Left ventricle myocardium inferior (tissue), 1 donor: ENCODE measurements at regions not wholly inside any gene's neighbourhood (a gene's known extent, or its start where the extent isn't known, plus 50 kb on each side); places are given as distances from the start of the nearest gene placed in this dataset.

Experiments
- DNase-seq: peaks from one replicate; pipeline ENCODE4 v3.0.0-alpha.2; 2020
- H3K27ac ChIP-seq: fragments of 200-600 bp; replicated peaks from 2 replicates; pipeline ENCODE4 v1.8.0; 2021
- H3K27me3 ChIP-seq: fragments of 200-600 bp; 2 replicates; pipeline ENCODE4 v1.8.0; 2021; ENCODE audit warnings: low read depth
- H3K36me3 ChIP-seq: fragments of 200-600 bp; 2 replicates; pipeline ENCODE4 v1.8.0; 2021
- H3K4me1 ChIP-seq: fragments of 200-600 bp; 2 replicates; pipeline ENCODE4 v1.8.0; 2021
- H3K4me3 ChIP-seq: fragments of 200-600 bp; 2 replicates; pipeline ENCODE4 v1.8.0; 2021; ENCODE audit warnings: mild to moderate bottlenecking, moderate library complexity
- H3K9me3 ChIP-seq: fragments of 200-600 bp; replicated peaks from 2 replicates; pipeline ENCODE4 v1.8.0; 2021
- intact Hi-C: fragments of 100-400 bp; cut with micrococcal nuclease; formaldehyde crosslinking; loops from one replicate; pipeline ENCODE4 v1.11.0; 2022
- TF ChIP-seq, protein P1 (sequence below): fragments of 200-600 bp; IDR thresholded peaks from 2 replicates; pipeline ENCODE4 v1.8.0; 2021; ENCODE audit warnings: antibody characterized with exemption, mild to moderate bottlenecking, borderline replicate concordance
- donor health status: DM: no; HTN: yes; CAD: no; lungs with severe emphysema.

DNA sequence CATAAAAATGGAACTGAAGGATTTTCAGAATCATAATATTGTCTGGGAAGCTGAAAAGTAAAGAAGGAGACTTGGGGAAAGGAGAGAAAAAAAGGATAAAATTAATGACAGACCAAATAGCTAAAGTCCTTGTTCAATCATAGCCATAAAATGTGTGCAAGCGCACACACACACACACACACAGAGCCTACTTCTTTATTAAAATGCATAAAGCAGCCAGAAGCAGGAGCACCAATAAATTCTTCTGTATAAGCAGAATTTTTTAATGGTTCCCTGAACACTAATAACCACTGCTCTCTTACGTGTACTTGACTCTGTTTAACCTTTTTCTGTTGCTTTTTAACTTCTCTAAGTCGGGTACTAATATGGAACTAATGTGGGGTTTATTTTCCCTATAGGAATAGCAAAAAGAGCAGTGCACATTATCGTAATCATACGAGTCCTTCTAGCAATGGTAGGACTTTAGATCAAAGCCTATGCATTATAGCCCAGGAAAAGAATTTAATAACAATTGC, 131.0 kb upstream of the PSMD7 start:
- no peaks in the 10 kb centered on the region for H3K27me3 ChIP-seq
- intact Hi-C loops, result no loop called here
- H3K27ac ChIP-seq, result no peak overlapping the region
- DNase-seq, result no peak
- peaks cover 16% of the 10 kb centered on the region for H3K9me3 ChIP-seq
- TF ChIP-seq, protein P1, sequence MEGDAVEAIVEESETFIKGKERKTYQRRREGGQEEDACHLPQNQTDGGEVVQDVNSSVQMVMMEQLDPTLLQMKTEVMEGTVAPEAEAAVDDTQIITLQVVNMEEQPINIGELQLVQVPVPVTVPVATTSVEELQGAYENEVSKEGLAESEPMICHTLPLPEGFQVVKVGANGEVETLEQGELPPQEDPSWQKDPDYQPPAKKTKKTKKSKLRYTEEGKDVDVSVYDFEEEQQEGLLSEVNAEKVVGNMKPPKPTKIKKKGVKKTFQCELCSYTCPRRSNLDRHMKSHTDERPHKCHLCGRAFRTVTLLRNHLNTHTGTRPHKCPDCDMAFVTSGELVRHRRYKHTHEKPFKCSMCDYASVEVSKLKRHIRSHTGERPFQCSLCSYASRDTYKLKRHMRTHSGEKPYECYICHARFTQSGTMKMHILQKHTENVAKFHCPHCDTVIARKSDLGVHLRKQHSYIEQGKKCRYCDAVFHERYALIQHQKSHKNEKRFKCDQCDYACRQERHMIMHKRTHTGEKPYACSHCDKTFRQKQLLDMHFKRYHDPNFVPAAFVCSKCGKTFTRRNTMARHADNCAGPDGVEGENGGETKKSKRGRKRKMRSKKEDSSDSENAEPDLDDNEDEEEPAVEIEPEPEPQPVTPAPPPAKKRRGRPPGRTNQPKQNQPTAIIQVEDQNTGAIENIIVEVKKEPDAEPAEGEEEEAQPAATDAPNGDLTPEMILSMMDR, result no peak
- no peaks in the 10 kb centered on the region for H3K4me1 ChIP-seq
- H3K36me3 ChIP-seq, result no peaks in the 10 kb centered on the region
- H3K4me3 ChIP-seq, result no peak overlapping the region

DNA sequence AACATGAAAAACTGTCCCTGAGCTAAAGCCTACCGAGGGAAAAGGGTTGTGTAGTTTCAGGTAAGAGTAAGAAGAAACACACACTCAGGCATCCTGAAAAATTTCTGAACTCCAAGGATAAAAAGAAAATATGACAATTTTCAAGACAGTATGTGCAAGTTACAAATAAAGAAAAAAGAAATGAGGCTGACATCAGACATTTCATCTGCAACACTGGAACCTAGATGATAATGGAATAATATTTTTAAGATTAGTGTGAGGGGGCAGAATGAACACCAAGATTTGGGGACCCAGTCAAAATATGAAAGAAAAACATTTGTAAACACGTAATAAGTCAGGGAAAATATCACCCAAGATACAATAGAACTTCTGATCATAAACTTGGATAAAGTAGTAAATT, 135.9 kb upstream of the PSMD7 start:
- intact Hi-C loops, result no loop called here
- no peak for DNase-seq
- H3K36me3 ChIP-seq, result no peaks in the 10 kb centered on the region

GRCh38 chr16:74153773-74154172, 142.8 kb upstream of the PSMD7 start:
- Histone ChIP-seq H3K4me3 (no peak overlapping the region), H3K36me3 (no peaks in the 10 kb centered on the region), H3K4me1 (no peaks in the 10 kb centered on the region), H3K9me3 (peaks cover 28% of the 10 kb centered on the region), H3K27ac (no peak overlapping the region), H3K27me3 (peaks cover 5% of the 10 kb centered on the region)
- intact Hi-C loops, result no loop called here
- TF ChIP-seq, protein P1, result no peak
- no peak for DNase-seq

More for the DNA sequence above, 135.9 kb upstream of the PSMD7 start:
- Histone ChIP-seq H3K27ac (no peak overlapping the region), H3K27me3 (no peaks in the 10 kb centered on the region), H3K9me3 (peaks cover 23% of the 10 kb centered on the region), H3K4me1 (no peaks in the 10 kb centered on the region), H3K4me3 (no peak overlapping the region)
- TF ChIP-seq, protein P1, result no peak

GRCh38 chr16:74146643-74147042, 150.0 kb upstream of the PSMD7 start:
- H3K27ac ChIP-seq, result no peak overlapping the region
- H3K27me3 ChIP-seq, result peaks cover 5% of the 10 kb centered on the region
- peaks cover 17% of the 10 kb centered on the region for H3K9me3 ChIP-seq
- intact Hi-C loops, result no loop called here
- TF ChIP-seq, protein P1, result no peak
- no peak for DNase-seq
- no peaks in the 10 kb centered on the region for H3K36me3 ChIP-seq
- no peak overlapping the region for H3K4me3 ChIP-seq
- H3K4me1 ChIP-seq, result no peaks in the 10 kb centered on the region

- H3K4me3 ChIP-seq, result no peak overlapping the region
- H3K27ac ChIP-seq, result no peak overlapping the region
- no peaks in the 10 kb centered on the region for H3K4me1 ChIP-seq
- no peaks in the 10 kb centered on the region for H3K36me3 ChIP-seq
- H3K9me3 ChIP-seq, result peaks cover 21% of the 10 kb centered on the region
- no peak for DNase-seq
- no peaks in the 10 kb centered on the region for H3K27me3 ChIP-seq
- intact Hi-C loops, result no loop called here
- TF ChIP-seq, protein P1, result no peak
Observed at GRCh38 chr16:74143171-74143570, 153.4 kb upstream of the PSMD7 start.
